ENCODE measurements at regions not wholly inside any gene's neighbourhood (a gene's known extent, or its start where the extent isn't known, plus 50 kb on each side); places are given as distances from the start of the nearest gene placed in this dataset.

- TF ChIP-seq POLR2A (IDR thresholded peaks at IDR 0.05; ENCODE audit: extremely low read depth, insufficient read length) = no peak
- TF ChIP-seq, protein P1, sequence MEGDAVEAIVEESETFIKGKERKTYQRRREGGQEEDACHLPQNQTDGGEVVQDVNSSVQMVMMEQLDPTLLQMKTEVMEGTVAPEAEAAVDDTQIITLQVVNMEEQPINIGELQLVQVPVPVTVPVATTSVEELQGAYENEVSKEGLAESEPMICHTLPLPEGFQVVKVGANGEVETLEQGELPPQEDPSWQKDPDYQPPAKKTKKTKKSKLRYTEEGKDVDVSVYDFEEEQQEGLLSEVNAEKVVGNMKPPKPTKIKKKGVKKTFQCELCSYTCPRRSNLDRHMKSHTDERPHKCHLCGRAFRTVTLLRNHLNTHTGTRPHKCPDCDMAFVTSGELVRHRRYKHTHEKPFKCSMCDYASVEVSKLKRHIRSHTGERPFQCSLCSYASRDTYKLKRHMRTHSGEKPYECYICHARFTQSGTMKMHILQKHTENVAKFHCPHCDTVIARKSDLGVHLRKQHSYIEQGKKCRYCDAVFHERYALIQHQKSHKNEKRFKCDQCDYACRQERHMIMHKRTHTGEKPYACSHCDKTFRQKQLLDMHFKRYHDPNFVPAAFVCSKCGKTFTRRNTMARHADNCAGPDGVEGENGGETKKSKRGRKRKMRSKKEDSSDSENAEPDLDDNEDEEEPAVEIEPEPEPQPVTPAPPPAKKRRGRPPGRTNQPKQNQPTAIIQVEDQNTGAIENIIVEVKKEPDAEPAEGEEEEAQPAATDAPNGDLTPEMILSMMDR (IDR thresholded peaks at IDR 0.05; ENCODE audit: low read depth, low read length) = no peak
These were observed 66.6 kb upstream of the ELOVL6 start for GRCh38 chr4:110265001-110265400.
